ENCODE measurements at regions not wholly inside any gene's neighbourhood (a gene's known extent, or its start where the extent isn't known, plus 50 kb on each side); places are given as distances from the start of the nearest gene placed in this dataset.
A peak's percentile ranks its signal among the peaks of the same experiment; 100 is the strongest.

- TF ChIP-seq CTCF (IDR thresholded peaks at IDR 0.05 in 8 of 11, conservative IDR thresholded peaks at IDR 0.05 in 3 of 11) (no peak), POLR2AphosphoS5 (IDR thresholded peaks at IDR 0.05) (peak in 2 of 3 donors; percentile 16 to 40)
Observed at GRCh38 chr6:134517145-134517658, 199.3 kb upstream of the SGK1 start.

All from spleen (tissue), 7 donors.